Keratinocyte (primary cell): ENCODE measurements at regions not wholly inside any gene's neighbourhood (a gene's known extent, or its start where the extent isn't known, plus 50 kb on each side); places are given as distances from the start of the nearest gene placed in this dataset.

Experiments used
- DNase-seq: peaks from one replicate; pipeline ENCODE4 v3.0.0-alpha.2; 2011; ENCODE audit warnings: low read depth, missing footprints, low spot score
- FAIRE-seq: peaks from 2 replicates; lab custom pipeline; 2011; peaks lifted over from hg19 to GRCh38; lab: Jason Lieb, UNC
- H2AFZ ChIP-seq: 2 replicates; pipeline ENCODE4 v1.6.0; 2012; ENCODE audit warnings: low read length, control low read depth, inconsistent platforms; ENCODE audit not compliant: control insufficient read depth
- H3K27ac ChIP-seq: 2 replicates; pipeline ENCODE4 v1.5.1; 2011; ENCODE audit warnings: low read length; ENCODE audit not compliant: control insufficient read depth, insufficient read depth
- H3K27me3 ChIP-seq: 3 replicates; pipeline ENCODE4 v1.6.0; 2011; ENCODE audit warnings: low read length; ENCODE audit not compliant: control insufficient read depth, insufficient read depth; ENCODE audit errors: extremely low read depth
- H3K36me3 ChIP-seq, 2 experiments: 2 replicates in 1 of 2; 3 replicates in 1 of 2; pipeline ENCODE4 v1.5.1; 2011; ENCODE audit warnings: low read length in 2 of 2, mild to moderate bottlenecking in 1 of 2; ENCODE audit not compliant: control insufficient read depth in 2 of 2, insufficient read depth in 2 of 2; ENCODE audit errors: extremely low read depth in 1 of 2
- H3K4me1 ChIP-seq: 3 replicates; pipeline ENCODE4 v1.5.1; 2011; ENCODE audit warnings: low read length; ENCODE audit not compliant: control insufficient read depth, insufficient read depth; ENCODE audit errors: extremely low read depth
- H3K4me2 ChIP-seq: 3 replicates; pipeline ENCODE4 v1.6.0; 2011; ENCODE audit warnings: low read depth, low read length; ENCODE audit not compliant: control insufficient read depth, insufficient read depth; ENCODE audit errors: extremely low read depth
- H3K4me3 ChIP-seq, 3 experiments: fragments of 200-600 bp in 1 of 3; sonication (generic) in 1 of 3; 2 replicates in 2 of 3; 3 replicates in 1 of 3; pipeline ENCODE4 v1.5.1; 2011 to 2016; ENCODE audit warnings: low read length in 3 of 3, mild to moderate bottlenecking in 3 of 3, control low read depth in 2 of 3, inconsistent platforms in 1 of 3, low read depth in 1 of 3, mixed read lengths in 1 of 3, mixed run types in 1 of 3, moderate library complexity in 1 of 3; ENCODE audit not compliant: control insufficient read depth in 2 of 3, insufficient read depth in 2 of 3; ENCODE audit errors: extremely low read depth in 1 of 3
- H3K79me2 ChIP-seq: 2 replicates; pipeline ENCODE4 v1.6.0; 2012; ENCODE audit warnings: low read length; ENCODE audit not compliant: control insufficient read depth, insufficient read depth
- H3K9ac ChIP-seq: 3 replicates; pipeline ENCODE4 v1.6.0; 2011; ENCODE audit warnings: low read length; ENCODE audit not compliant: control insufficient read depth, insufficient read depth; ENCODE audit errors: extremely low read depth
- H3K9me1 ChIP-seq: 3 replicates; pipeline ENCODE4 v1.6.0; 2011; ENCODE audit warnings: low read length; ENCODE audit not compliant: control insufficient read depth, insufficient read depth; ENCODE audit errors: extremely low read depth
- H3K9me3 ChIP-seq: 2 replicates; pipeline ENCODE4 v1.5.1; 2012; ENCODE audit warnings: low read depth, low read length; ENCODE audit not compliant: control insufficient read depth
- H4K20me1 ChIP-seq: 3 replicates; pipeline ENCODE4 v1.6.0; 2011; ENCODE audit warnings: low read length; ENCODE audit not compliant: control insufficient read depth, insufficient read depth; ENCODE audit errors: extremely low read depth
- CTCF ChIP-seq, 3 experiments: IDR thresholded peaks in 1 of 3; conservative IDR thresholded peaks in 1 of 3; optimal IDR thresholded peaks in 1 of 3; 2 replicates in 2 of 3; 3 replicates in 1 of 3; pipeline versions ENCODE3 to v1.5.1; 2011; ENCODE audit warnings: low read length in 3 of 3, mild to moderate bottlenecking in 3 of 3, moderate library complexity in 2 of 3, control low read depth in 1 of 3, inconsistent platforms in 1 of 3; ENCODE audit not compliant: insufficient read depth in 2 of 3; ENCODE audit errors: extremely low read depth in 1 of 3
- EZH2 ChIP-seq: IDR thresholded peaks from one replicate; pipeline ENCODE4 v1.6.1; 2012; ENCODE audit warnings: inconsistent platforms, mild to moderate bottlenecking, low read length, moderate library complexity
- dilution Hi-C: fragments of 300-500 bp; cut with MboI; formaldehyde crosslinking; loops from one replicate; pipeline ENCODE4 v1.7.0; 2020; ENCODE audit warnings: low sequenced_read_pairs; ENCODE audit not compliant: extremely low pct_ligation_motif_present

GRCh38 chr17:72280881-72281280, 160.1 kb downstream of the SOX9 start:
- H3K9ac ChIP-seq, result no peak overlapping the region
- H3K79me2 ChIP-seq, result no peaks in the 10 kb centered on the region
- dilution Hi-C loops, result no loop called here
- H3K27me3 ChIP-seq, result no peaks in the 10 kb centered on the region
- no peak for DNase-seq
- peak; percentile 48 for FAIRE-seq
- no peaks in the 10 kb centered on the region for H4K20me1 ChIP-seq
- H3K4me3 ChIP-seq, result no peak overlapping the region
- no peaks in the 10 kb centered on the region for H3K9me1 ChIP-seq
- peaks cover 4% of the 10 kb centered on the region for H3K4me1 ChIP-seq
- no peak for TF ChIP-seq EZH2
- no peak for TF ChIP-seq CTCF (optimal IDR thresholded peaks at IDR 0.05 in 1 of 3, IDR thresholded peaks at IDR 0.05 in 1 of 3, conservative IDR thresholded peaks at IDR 0.05 in 1 of 3; ENCODE audit: extremely low read depth in 1 of 3, insufficient read depth in 2 of 3, low read length in 3 of 3)
- no peak overlapping the region for H2AFZ ChIP-seq
- H3K27ac ChIP-seq, result no peak overlapping the region
- H3K4me2 ChIP-seq, result no peak overlapping the region
- no peaks in the 10 kb centered on the region for H3K9me3 ChIP-seq
- no peaks in the 10 kb centered on the region for H3K36me3 ChIP-seq

DNA sequence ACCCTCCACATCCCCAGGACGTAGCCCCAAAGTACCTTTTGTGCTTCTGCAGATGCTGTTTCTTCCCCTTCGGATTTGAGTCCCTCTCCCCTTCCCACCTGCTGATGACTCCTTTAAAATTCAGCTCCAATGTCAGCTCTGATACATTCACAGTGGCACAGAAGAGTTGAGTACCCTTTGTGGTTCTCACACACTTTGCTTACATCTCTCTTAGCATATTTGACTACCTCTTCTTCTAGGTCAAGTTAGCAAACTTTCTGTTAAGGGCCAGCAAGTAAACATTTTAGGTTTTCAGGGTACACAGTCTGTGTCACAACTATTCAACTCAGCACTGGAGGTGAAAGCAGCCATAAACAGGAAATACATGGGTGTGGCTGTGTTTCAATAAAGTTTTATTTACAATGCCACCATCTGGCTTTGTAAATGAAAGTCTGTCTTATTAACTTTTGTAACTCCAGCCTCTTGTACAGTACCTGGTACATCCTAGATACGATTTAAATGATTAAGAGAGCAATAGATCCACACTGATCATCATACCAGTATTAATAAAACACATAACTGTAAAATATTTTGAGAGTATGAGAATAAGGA, 161.7 kb downstream of the SOX9 start:
- H4K20me1 ChIP-seq, result no peaks in the 10 kb centered on the region
- H3K27me3 ChIP-seq, result peaks cover 7% of the 10 kb centered on the region
- TF ChIP-seq EZH2 (no peak), CTCF (optimal IDR thresholded peaks at IDR 0.05 in 1 of 3, IDR thresholded peaks at IDR 0.05 in 1 of 3, conservative IDR thresholded peaks at IDR 0.05 in 1 of 3; ENCODE audit: extremely low read depth in 1 of 3, insufficient read depth in 2 of 3, low read length in 3 of 3) (no peak)
- no peak overlapping the region for H3K9ac ChIP-seq
- FAIRE-seq (peak; percentile 32), DNase-seq (no peak)
- peaks cover 4% of the 10 kb centered on the region for H3K4me1 ChIP-seq
- no peak overlapping the region for H3K27ac ChIP-seq
- no peak overlapping the region for H2AFZ ChIP-seq
- H3K36me3 ChIP-seq, result no peaks in the 10 kb centered on the region
- no peak overlapping the region for H3K4me3 ChIP-seq
- H3K9me1 ChIP-seq, result no peaks in the 10 kb centered on the region
- H3K4me2 ChIP-seq, result no peak overlapping the region
- no peaks in the 10 kb centered on the region for H3K79me2 ChIP-seq
- no peaks in the 10 kb centered on the region for H3K9me3 ChIP-seq
- dilution Hi-C loops, result no loop called here
